ENCODE measurements at regions not wholly inside any gene's neighbourhood (a gene's known extent, or its start where the extent isn't known, plus 50 kb on each side); places are given as distances from the start of the nearest gene placed in this dataset.

DNA sequence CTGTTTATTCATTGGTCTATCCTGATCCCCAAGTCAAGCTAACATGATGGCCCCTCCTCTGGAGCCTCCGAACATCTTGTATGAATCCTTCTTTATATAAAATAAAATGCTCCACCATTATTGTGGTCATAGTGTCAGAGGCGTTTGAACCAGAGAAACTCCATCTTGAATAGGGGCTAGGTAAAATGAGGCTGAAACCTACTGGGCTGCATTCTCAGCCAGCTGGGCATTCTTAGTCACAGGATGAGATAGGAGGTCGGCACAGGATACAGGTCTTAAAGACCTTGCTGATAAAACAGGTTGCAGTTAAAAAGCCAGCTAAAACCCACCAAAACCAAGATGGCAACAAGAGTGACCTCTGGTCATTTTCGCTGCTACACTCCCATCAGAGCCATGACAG lies 905.8 kb upstream of the AUTS2 start:
- no peak for TF ChIP-seq EZH2 (IDR thresholded peaks at IDR 0.05; ENCODE audit: borderline replicate concordance, low read depth, low read length, severe bottlenecking)
- TF ChIP-seq, protein P1, sequence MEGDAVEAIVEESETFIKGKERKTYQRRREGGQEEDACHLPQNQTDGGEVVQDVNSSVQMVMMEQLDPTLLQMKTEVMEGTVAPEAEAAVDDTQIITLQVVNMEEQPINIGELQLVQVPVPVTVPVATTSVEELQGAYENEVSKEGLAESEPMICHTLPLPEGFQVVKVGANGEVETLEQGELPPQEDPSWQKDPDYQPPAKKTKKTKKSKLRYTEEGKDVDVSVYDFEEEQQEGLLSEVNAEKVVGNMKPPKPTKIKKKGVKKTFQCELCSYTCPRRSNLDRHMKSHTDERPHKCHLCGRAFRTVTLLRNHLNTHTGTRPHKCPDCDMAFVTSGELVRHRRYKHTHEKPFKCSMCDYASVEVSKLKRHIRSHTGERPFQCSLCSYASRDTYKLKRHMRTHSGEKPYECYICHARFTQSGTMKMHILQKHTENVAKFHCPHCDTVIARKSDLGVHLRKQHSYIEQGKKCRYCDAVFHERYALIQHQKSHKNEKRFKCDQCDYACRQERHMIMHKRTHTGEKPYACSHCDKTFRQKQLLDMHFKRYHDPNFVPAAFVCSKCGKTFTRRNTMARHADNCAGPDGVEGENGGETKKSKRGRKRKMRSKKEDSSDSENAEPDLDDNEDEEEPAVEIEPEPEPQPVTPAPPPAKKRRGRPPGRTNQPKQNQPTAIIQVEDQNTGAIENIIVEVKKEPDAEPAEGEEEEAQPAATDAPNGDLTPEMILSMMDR (IDR thresholded peaks at IDR 0.05; ENCODE audit: borderline replicate concordance, extremely low read depth, low read length, poor library complexity, severe bottlenecking), result no peak

Data from DND-41 (cell line).